ENCODE measurements at regions not wholly inside any gene's neighbourhood (a gene's known extent, or its start where the extent isn't known, plus 50 kb on each side); places are given as distances from the start of the nearest gene placed in this dataset.

- DNase-seq (ENCODE audit: low spot score), result no peak
- no peaks in the 10 kb centered on the region for H4K20me1 ChIP-seq (ENCODE audit: insufficient read depth, low read length)
- H3K36me3 ChIP-seq (ENCODE audit: insufficient read depth, low read length), result peaks cover 15% of the 10 kb centered on the region
- H3K4me3 ChIP-seq (ENCODE audit: low read depth, low read length, poor library complexity, severe bottlenecking), result no peak overlapping the region
- H2AFZ ChIP-seq (ENCODE audit: low read length), result no peak overlapping the region
- no peak overlapping the region for H3K4me2 ChIP-seq (ENCODE audit: low read length)
- H3K9me3 ChIP-seq (ENCODE audit: low read length), result peaks cover 3% of the 10 kb centered on the region; the same call in 1 of the 2 replicates
- CTCF ChIA-PET (ENCODE audit: unreplicated experiment), result no interaction called here
- peaks cover 32% of the 10 kb centered on the region; the same call in 1 of the 2 replicates for H3K79me2 ChIP-seq (ENCODE audit: insufficient read depth, low read depth, low read length)
- no TSS peak for BruUV-seq (replicated peaks)
- no peak overlapping the region for H3K27ac ChIP-seq (ENCODE audit: low read depth, low read length, poor library complexity, severe bottlenecking)
- H3K4me1 ChIP-seq (ENCODE audit: insufficient read depth, low read length, poor library complexity, severe bottlenecking), result no peaks in the 10 kb centered on the region
- TF ChIP-seq EZH2phosphoT487 (IDR thresholded peaks at IDR 0.05; ENCODE audit: borderline replicate concordance, low read depth, low read length), result no peak
- TF ChIP-seq CTCF (conservative IDR thresholded peaks at IDR 0.05; ENCODE audit: low read length), result no peak
- intact Hi-C loops (cut with micrococcal nuclease; ENCODE audit: unreplicated experiment), result no loop called here
- POLR2A ChIA-PET, result no interaction called here
- H3K9me2 ChIP-seq (ENCODE audit: insufficient read depth, low read length), result no peaks in the 10 kb centered on the region
Measured at GRCh38 chr9:663541-663940, 178.0 kb upstream of the DMRT1 start.

GRCh38 chr9:665296-665695, 176.2 kb upstream of the DMRT1 start:
- Histone ChIP-seq H3K27ac (ENCODE audit: low read depth, low read length, poor library complexity, severe bottlenecking) (no peak overlapping the region), H2AFZ (ENCODE audit: low read length) (no peak overlapping the region), H4K20me1 (ENCODE audit: insufficient read depth, low read length) (no peaks in the 10 kb centered on the region), H3K36me3 (ENCODE audit: insufficient read depth, low read length) (peaks cover 22% of the 10 kb centered on the region), H3K9me3 (ENCODE audit: low read length) (peaks cover 12% of the 10 kb centered on the region; the same call in 1 of the 2 replicates), H3K4me1 (ENCODE audit: insufficient read depth, low read length, poor library complexity, severe bottlenecking) (no peaks in the 10 kb centered on the region), H3K4me2 (ENCODE audit: low read length) (no peak overlapping the region), H3K4me3 (ENCODE audit: low read depth, low read length, poor library complexity, severe bottlenecking) (no peak overlapping the region), H3K9me2 (ENCODE audit: insufficient read depth, low read length) (no peaks in the 10 kb centered on the region), H3K79me2 (ENCODE audit: insufficient read depth, low read depth, low read length) (peaks cover 34% of the 10 kb centered on the region; the same call in 1 of the 2 replicates)
- ChIA-PET CTCF (ENCODE audit: unreplicated experiment) (no interaction called here), POLR2A (interaction anchor here (0.8 kb wide), 2 partner anchors 23 to 212 kb away, joined by 3 read pairs; no protein-coding TSS in a partner anchor)
- no peak for DNase-seq (ENCODE audit: low spot score)
- TF ChIP-seq CTCF (conservative IDR thresholded peaks at IDR 0.05; ENCODE audit: low read length) (no peak), EZH2phosphoT487 (IDR thresholded peaks at IDR 0.05; ENCODE audit: borderline replicate concordance, low read depth, low read length) (no peak)
- intact Hi-C loops (cut with micrococcal nuclease; ENCODE audit: unreplicated experiment), result no loop called here
- no TSS peak for BruUV-seq (replicated peaks)

- Histone ChIP-seq H2AFZ (ENCODE audit: low read length) (no peak overlapping the region), H3K9me2 (ENCODE audit: insufficient read depth, low read length) (no peaks in the 10 kb centered on the region), H3K79me2 (ENCODE audit: insufficient read depth, low read depth, low read length) (peaks cover 13% of the 10 kb centered on the region), H4K20me1 (ENCODE audit: insufficient read depth, low read length) (no peaks in the 10 kb centered on the region), H3K4me1 (ENCODE audit: insufficient read depth, low read length, poor library complexity, severe bottlenecking) (no peaks in the 10 kb centered on the region), H3K4me2 (ENCODE audit: low read length) (no peak overlapping the region), H3K27ac (ENCODE audit: low read depth, low read length, poor library complexity, severe bottlenecking) (no peak overlapping the region), H3K9me3 (ENCODE audit: low read length) (peaks cover 12% of the 10 kb centered on the region; the same call in 1 of the 2 replicates), H3K36me3 (ENCODE audit: insufficient read depth, low read length) (peaks cover 16% of the 10 kb centered on the region), H3K4me3 (ENCODE audit: low read depth, low read length, poor library complexity, severe bottlenecking) (no peak overlapping the region)
- ChIA-PET POLR2A (no interaction called here), CTCF (ENCODE audit: unreplicated experiment) (no interaction called here)
- no peak for DNase-seq (ENCODE audit: low spot score)
- BruUV-seq (replicated peaks), result no TSS peak
- TF ChIP-seq CTCF (conservative IDR thresholded peaks at IDR 0.05; ENCODE audit: low read length), result no peak
- no peak for TF ChIP-seq EZH2phosphoT487 (IDR thresholded peaks at IDR 0.05; ENCODE audit: borderline replicate concordance, low read depth, low read length)
- intact Hi-C loops (cut with micrococcal nuclease; ENCODE audit: unreplicated experiment), result no loop called here
Measured at GRCh38 chr9:671997-672396, 169.5 kb upstream of the DMRT1 start.

Data from OCI-LY7 (cell line).